ENCODE measurements at regions not wholly inside any gene's neighbourhood (a gene's known extent, or its start where the extent isn't known, plus 50 kb on each side); places are given as distances from the start of the nearest gene placed in this dataset.

- TF ChIP-seq SIN3A (conservative IDR thresholded peaks at IDR 0.05 in 1 of 2, IDR thresholded peaks at IDR 0.05 in 1 of 2; ENCODE audit: low read depth in 1 of 2, low read length in 2 of 2) (no peak), POLR2A (IDR thresholded peaks at IDR 0.05; ENCODE audit: control extremely low read depth in 1 of 2, low read depth in 2 of 2, low read length in 2 of 2) (no peak), CTCF (IDR thresholded peaks at IDR 0.05; ENCODE audit: control extremely low read depth in 1 of 3, insufficient read depth in 1 of 3, low read depth in 1 of 3, low read length in 3 of 3) (no peak), POLR2AphosphoS5 (IDR thresholded peaks at IDR 0.05; ENCODE audit: low read depth, low read length) (no peak), TAF1 (IDR thresholded peaks at IDR 0.05; ENCODE audit: low read depth, low read length) (no peak), CHD2 (IDR thresholded peaks at IDR 0.05; ENCODE audit: low read length) (no peak), ATF3 (IDR thresholded peaks at IDR 0.05; ENCODE audit: insufficient read depth, low read depth, low read length) (no peak), EZH2 (IDR thresholded peaks at IDR 0.05; ENCODE audit: low read depth, low read length, severe bottlenecking) (no peak), TEAD4 (IDR thresholded peaks at IDR 0.05; ENCODE audit: low read depth, low read length) (no peak)
These were observed 409.3 kb downstream of the ZNF536 start for GRCh38 chr19:30781519-30781918.
